Thyroid gland (tissue), 4 donors: ENCODE measurements at regions not wholly inside any gene's neighbourhood (a gene's known extent, or its start where the extent isn't known, plus 50 kb on each side); places are given as distances from the start of the nearest gene placed in this dataset.

Experiments
- POLR2A ChIP-seq, 2 donors: fragments of 450-650 bp; IDR thresholded peaks; one replicate each; pipeline ENCODE4 v1.6.1; 2017; ENCODE audit warnings: antibody characterized with exemption in 2 of 2, mild to moderate bottlenecking in 2 of 2, moderate library complexity in 1 of 2
- TF ChIP-seq, protein P1 (sequence below), 6 experiments: fragments of 200-600 bp in 3 of 6; fragments of 450-650 bp in 3 of 6; sonication (generic) in 3 of 6; IDR thresholded peaks; one replicate each; pipeline ENCODE4 v1.5.1; 2016 to 2019; ENCODE audit warnings: antibody characterized with exemption in 6 of 6, mild to moderate bottlenecking in 2 of 6, inconsistent platforms in 1 of 6, moderate library complexity in 1 of 6

DNA sequence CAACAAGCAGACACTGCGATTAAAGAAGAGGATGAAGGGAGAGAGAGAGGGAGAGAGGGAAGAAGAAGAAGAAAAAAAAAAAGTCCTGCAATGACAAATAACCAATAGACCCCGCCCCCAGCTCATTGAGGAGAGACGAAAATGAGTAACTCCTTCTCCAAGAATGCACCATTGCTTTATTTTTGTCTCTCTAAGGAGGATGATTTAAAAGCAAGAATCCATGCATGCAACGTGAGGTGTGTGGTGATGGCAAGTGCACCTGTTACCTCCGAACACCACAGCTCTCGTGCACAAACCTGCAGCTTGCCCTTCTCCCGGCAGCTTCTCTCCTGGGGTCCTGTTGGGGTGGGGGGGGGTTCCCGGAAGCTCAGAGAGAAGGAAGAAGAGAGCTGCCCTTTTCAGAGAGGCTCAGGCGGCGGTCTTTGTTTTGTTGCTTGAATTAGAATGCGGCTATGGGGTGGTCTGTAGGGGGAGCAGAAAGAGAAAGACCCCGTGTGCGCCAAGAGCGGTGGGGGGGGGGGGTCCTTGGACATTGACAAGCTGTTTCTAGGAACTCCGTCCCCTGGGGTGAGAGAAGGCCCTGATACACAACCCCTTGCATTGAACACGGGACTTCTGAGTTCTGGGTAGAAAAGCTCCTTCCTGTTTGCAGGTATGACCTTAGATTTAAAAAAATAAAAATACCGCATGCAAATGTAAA, 100.7 kb downstream of the CRLF2 start:
- TF ChIP-seq, protein P1, sequence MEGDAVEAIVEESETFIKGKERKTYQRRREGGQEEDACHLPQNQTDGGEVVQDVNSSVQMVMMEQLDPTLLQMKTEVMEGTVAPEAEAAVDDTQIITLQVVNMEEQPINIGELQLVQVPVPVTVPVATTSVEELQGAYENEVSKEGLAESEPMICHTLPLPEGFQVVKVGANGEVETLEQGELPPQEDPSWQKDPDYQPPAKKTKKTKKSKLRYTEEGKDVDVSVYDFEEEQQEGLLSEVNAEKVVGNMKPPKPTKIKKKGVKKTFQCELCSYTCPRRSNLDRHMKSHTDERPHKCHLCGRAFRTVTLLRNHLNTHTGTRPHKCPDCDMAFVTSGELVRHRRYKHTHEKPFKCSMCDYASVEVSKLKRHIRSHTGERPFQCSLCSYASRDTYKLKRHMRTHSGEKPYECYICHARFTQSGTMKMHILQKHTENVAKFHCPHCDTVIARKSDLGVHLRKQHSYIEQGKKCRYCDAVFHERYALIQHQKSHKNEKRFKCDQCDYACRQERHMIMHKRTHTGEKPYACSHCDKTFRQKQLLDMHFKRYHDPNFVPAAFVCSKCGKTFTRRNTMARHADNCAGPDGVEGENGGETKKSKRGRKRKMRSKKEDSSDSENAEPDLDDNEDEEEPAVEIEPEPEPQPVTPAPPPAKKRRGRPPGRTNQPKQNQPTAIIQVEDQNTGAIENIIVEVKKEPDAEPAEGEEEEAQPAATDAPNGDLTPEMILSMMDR (IDR thresholded peaks at IDR 0.05): no peak
- TF ChIP-seq POLR2A (IDR thresholded peaks at IDR 0.05): no peak
